ENCODE measurements at regions not wholly inside any gene's neighbourhood (a gene's known extent, or its start where the extent isn't known, plus 50 kb on each side); places are given as distances from the start of the nearest gene placed in this dataset.

- DNase-seq (ENCODE audit: low read depth, low spot score) = no peak
These were observed 387.8 kb downstream of the SHQ1 start for GRCh38 chr3:72460205-72461174.

GRCh38 chr3:72459588-72459987 is 388.7 kb downstream of the SHQ1 start:
- DNase-seq (ENCODE audit: low read depth, low spot score) = no peak

GRCh38 chr3:72458375-72458774 is 389.9 kb downstream of the SHQ1 start:
- no peak for DNase-seq (ENCODE audit: low read depth, low spot score)

- DNase-seq (ENCODE audit: low read depth, low spot score) = no peak
These were observed 393.8 kb downstream of the SHQ1 start for GRCh38 chr3:72454441-72454840.

GRCh38 chr3:72453706-72454105 is 394.5 kb downstream of the SHQ1 start:
- no peak for DNase-seq (ENCODE audit: low read depth, low spot score)

- DNase-seq (ENCODE audit: low read depth, low spot score) = no peak
These were observed 395.5 kb downstream of the SHQ1 start for GRCh38 chr3:72452745-72453144.

GRCh38 chr3:72451841-72452240 is 396.4 kb downstream of the SHQ1 start:
- DNase-seq (ENCODE audit: low read depth, low spot score) = no peak

GRCh38 chr3:72449551-72449950 is 398.7 kb downstream of the SHQ1 start:
- no peak for DNase-seq (ENCODE audit: low read depth, low spot score)

GRCh38 chr3:72448858-72449257 is 399.4 kb downstream of the SHQ1 start:
- no peak for DNase-seq (ENCODE audit: low read depth, low spot score)

GRCh38 chr3:72448375-72448823 is 399.8 kb downstream of the SHQ1 start:
- no peak for DNase-seq (ENCODE audit: low read depth, low spot score)

- DNase-seq (ENCODE audit: low read depth, low spot score) = no peak
These were observed 400.9 kb downstream of the SHQ1 start for GRCh38 chr3:72447059-72447946.

- DNase-seq (ENCODE audit: low read depth, low spot score) = no peak
These were observed 401.8 kb downstream of the SHQ1 start, which contains the start of gene RYBP for GRCh38 chr3:72446218-72447058. TSS of gene RYBP (minus strand) at chr3:72446621.

GRCh38 chr3:72445827-72446217 is 402.4 kb downstream of the SHQ1 start:
- no peak for DNase-seq (ENCODE audit: low read depth, low spot score)

- DNase-seq (ENCODE audit: low read depth, low spot score) = no peak
These were observed 403.5 kb downstream of the SHQ1 start for GRCh38 chr3:72444656-72445223.

- DNase-seq (ENCODE audit: low read depth, low spot score) = no peak
These were observed 405.5 kb downstream of the SHQ1 start for GRCh38 chr3:72442759-72443158.

GRCh38 chr3:72441284-72441994 is 406.8 kb downstream of the SHQ1 start:
- DNase-seq (ENCODE audit: low read depth, low spot score) = no peak

- no peak for DNase-seq (ENCODE audit: low read depth, low spot score)
These were observed 407.8 kb downstream of the SHQ1 start for GRCh38 chr3:72440491-72440890.

- no peak for DNase-seq (ENCODE audit: low read depth, low spot score)
These were observed 408.7 kb downstream of the SHQ1 start for GRCh38 chr3:72439321-72440183.

- no peak for DNase-seq (ENCODE audit: low read depth, low spot score)
These were observed 410.4 kb downstream of the SHQ1 start for GRCh38 chr3:72437661-72438406.
